ENCODE measurements at regions not wholly inside any gene's neighbourhood (a gene's known extent, or its start where the extent isn't known, plus 50 kb on each side); places are given as distances from the start of the nearest gene placed in this dataset.

GRCh38 chr2:8577573-8577972 lies 104.3 kb upstream of the ID2 start:
- DNase-seq: no peak

GRCh38 chr2:8578335-8579244 lies 103.3 kb upstream of the ID2 start:
- no peak for DNase-seq

GRCh38 chr2:8579485-8580085 lies 102.3 kb upstream of the ID2 start:
- DNase-seq: no peak

GRCh38 chr2:8580316-8581233 lies 101.3 kb upstream of the ID2 start:
- no peak for DNase-seq

- no peak for DNase-seq
Observed at GRCh38 chr2:8581234-8581561, 100.7 kb upstream of the ID2 start.

GRCh38 chr2:8581601-8582041 lies 100.2 kb upstream of the ID2 start:
- no peak for DNase-seq

- DNase-seq: no peak
Observed at GRCh38 chr2:8582191-8582590, 99.7 kb upstream of the ID2 start.

- DNase-seq: no peak
Observed at GRCh38 chr2:8582651-8583399, 99.0 kb upstream of the ID2 start.

- no peak for DNase-seq
Observed at GRCh38 chr2:8583400-8584173, 98.3 kb upstream of the ID2 start.

- DNase-seq: no peak
Observed at GRCh38 chr2:8584174-8585066, 97.4 kb upstream of the ID2 start.

GRCh38 chr2:8586457-8587051 lies 95.3 kb upstream of the ID2 start:
- no peak for DNase-seq

GRCh38 chr2:8587251-8587791 lies 94.5 kb upstream of the ID2 start:
- no peak for DNase-seq

- DNase-seq: no peak
Observed at GRCh38 chr2:8587920-8588830, 93.7 kb upstream of the ID2 start.

GRCh38 chr2:8588831-8589191 lies 93.0 kb upstream of the ID2 start:
- no peak for DNase-seq

- no peak for DNase-seq
Observed at GRCh38 chr2:8589721-8590120, 92.1 kb upstream of the ID2 start.

GRCh38 chr2:8590938-8591337 lies 90.9 kb upstream of the ID2 start:
- no peak for DNase-seq

- no peak for DNase-seq
Observed at GRCh38 chr2:8592736-8593135, 89.1 kb upstream of the ID2 start.

GRCh38 chr2:8593243-8593642 lies 88.6 kb upstream of the ID2 start:
- DNase-seq: no peak

Measured in NCI-H2227 treated with DMSO at 0.1 percent for 48 hours (cell line).